ENCODE measurements at regions not wholly inside any gene's neighbourhood (a gene's known extent, or its start where the extent isn't known, plus 50 kb on each side); places are given as distances from the start of the nearest gene placed in this dataset.

GRCh38 chr7:41093141-41093540 is 609.7 kb downstream of the INHBA start:
- ATAC-seq (no peak), DNase-seq (no peak)
- Histone ChIP-seq H3K4me3 (no peak overlapping the region), H3K27ac (no peak overlapping the region), H3K9me3 (no peaks in the 10 kb centered on the region), H3K36me3 (no peaks in the 10 kb centered on the region), H3K4me1 (no peaks in the 10 kb centered on the region), H3K27me3 (no peaks in the 10 kb centered on the region)
- intact Hi-C loops (cut with DNase I): no loop called here
- 68% methylated on average over 3 of the region's 3 CpGs for WGBS (ENCODE audit: insufficient coverage, low coverage, low lambda C conversion rate, missing lambda C conversion rate)
- TF ChIP-seq POLR2A (IDR thresholded peaks at IDR 0.05) (no peak), CTCF (IDR thresholded peaks at IDR 0.05) (no peak)

- 84% methylated on average over 2 of the region's 2 CpGs for WGBS (ENCODE audit: insufficient coverage, low coverage, low lambda C conversion rate, missing lambda C conversion rate)
- no peaks in the 10 kb centered on the region for H3K36me3 ChIP-seq
- H3K27ac ChIP-seq: no peak overlapping the region
- DNase-seq: no peak
- no peaks in the 10 kb centered on the region for H3K27me3 ChIP-seq
- no peaks in the 10 kb centered on the region for H3K9me3 ChIP-seq
- no peak overlapping the region for H3K4me3 ChIP-seq
- no peaks in the 10 kb centered on the region for H3K4me1 ChIP-seq
- no peak for ATAC-seq
- intact Hi-C loops (cut with DNase I): no loop called here
- TF ChIP-seq POLR2A (IDR thresholded peaks at IDR 0.05): no peak
- no peak for TF ChIP-seq CTCF (IDR thresholded peaks at IDR 0.05)
These were observed 617.6 kb downstream of the INHBA start for GRCh38 chr7:41085244-41085643.

- 67% methylated on average over 1 of the region's 2 CpGs for WGBS (ENCODE audit: insufficient coverage, low coverage, low lambda C conversion rate, missing lambda C conversion rate)
- no peaks in the 10 kb centered on the region for H3K36me3 ChIP-seq
- intact Hi-C loops (cut with DNase I): no loop called here
- TF ChIP-seq POLR2A (IDR thresholded peaks at IDR 0.05) (no peak), CTCF (IDR thresholded peaks at IDR 0.05) (no peak)
- ATAC-seq: no peak
- H3K27ac ChIP-seq: no peak overlapping the region
- H3K27me3 ChIP-seq: no peaks in the 10 kb centered on the region
- no peak overlapping the region for H3K4me3 ChIP-seq
- H3K4me1 ChIP-seq: no peaks in the 10 kb centered on the region
- no peak for DNase-seq
- H3K9me3 ChIP-seq: no peaks in the 10 kb centered on the region
These were observed 618.5 kb downstream of the INHBA start for GRCh38 chr7:41084381-41084780.

- no peak for TF ChIP-seq CTCF (IDR thresholded peaks at IDR 0.05)
- no peak for TF ChIP-seq POLR2A (IDR thresholded peaks at IDR 0.05)
- no peak overlapping the region for H3K27ac ChIP-seq
- no peaks in the 10 kb centered on the region for H3K4me1 ChIP-seq
- no peak overlapping the region for H3K4me3 ChIP-seq
- 87% methylated on average over 3 of the region's 3 CpGs for WGBS (ENCODE audit: insufficient coverage, low coverage, low lambda C conversion rate, missing lambda C conversion rate)
- no peaks in the 10 kb centered on the region for H3K9me3 ChIP-seq
- no peaks in the 10 kb centered on the region for H3K36me3 ChIP-seq
- DNase-seq: no peak
- intact Hi-C loops (cut with DNase I): no loop called here
- ATAC-seq: no peak
- no peaks in the 10 kb centered on the region for H3K27me3 ChIP-seq
These were observed 633.3 kb downstream of the INHBA start for GRCh38 chr7:41069635-41070034.

GRCh38 chr7:41067576-41067975 is 635.3 kb downstream of the INHBA start:
- Histone ChIP-seq H3K4me1 (no peaks in the 10 kb centered on the region), H3K27me3 (no peaks in the 10 kb centered on the region), H3K36me3 (no peaks in the 10 kb centered on the region), H3K9me3 (no peaks in the 10 kb centered on the region), H3K27ac (no peak overlapping the region), H3K4me3 (no peak overlapping the region)
- no peak for TF ChIP-seq CTCF (IDR thresholded peaks at IDR 0.05)
- no peak for TF ChIP-seq POLR2A (IDR thresholded peaks at IDR 0.05)
- intact Hi-C loops (cut with DNase I): no loop called here
- 82% methylated on average over 1 of the region's 1 CpG for WGBS (ENCODE audit: insufficient coverage, low coverage, low lambda C conversion rate, missing lambda C conversion rate)
- DNase-seq (no peak), ATAC-seq (no peak)

Data from right lobe of liver (tissue), 6 donors.